ENCODE measurements at regions not wholly inside any gene's neighbourhood (a gene's known extent, or its start where the extent isn't known, plus 50 kb on each side); places are given as distances from the start of the nearest gene placed in this dataset.

DNA sequence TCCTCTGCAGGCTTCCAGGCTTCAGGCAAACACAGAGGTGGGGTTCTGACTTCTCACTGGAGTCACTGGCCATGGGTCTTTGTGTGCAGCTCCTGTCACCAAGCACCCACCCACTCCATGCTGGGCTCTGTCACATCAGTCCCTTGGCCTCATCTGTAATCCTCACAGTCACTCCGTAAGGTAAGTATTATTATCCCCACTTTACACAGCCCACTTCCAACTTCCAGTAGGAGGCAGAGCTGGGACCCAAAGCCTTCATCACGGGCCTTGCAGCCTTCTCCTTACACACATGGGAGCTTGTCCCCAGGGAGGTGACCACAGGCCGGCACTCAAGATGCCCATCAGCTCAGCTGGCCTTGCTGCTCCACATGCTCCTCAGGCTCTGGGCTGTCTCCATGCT lies 266.7 kb upstream of the B3GAT1 start:
- ChIA-PET POLR2A (no interaction called here), CTCF (no interaction called here)
- no peak overlapping the region for H3K4me3 ChIP-seq (ENCODE audit: low read depth, low read length)
- DNase-seq (ENCODE audit: low read depth, low spot score): no peak
- TF ChIP-seq, protein P1, sequence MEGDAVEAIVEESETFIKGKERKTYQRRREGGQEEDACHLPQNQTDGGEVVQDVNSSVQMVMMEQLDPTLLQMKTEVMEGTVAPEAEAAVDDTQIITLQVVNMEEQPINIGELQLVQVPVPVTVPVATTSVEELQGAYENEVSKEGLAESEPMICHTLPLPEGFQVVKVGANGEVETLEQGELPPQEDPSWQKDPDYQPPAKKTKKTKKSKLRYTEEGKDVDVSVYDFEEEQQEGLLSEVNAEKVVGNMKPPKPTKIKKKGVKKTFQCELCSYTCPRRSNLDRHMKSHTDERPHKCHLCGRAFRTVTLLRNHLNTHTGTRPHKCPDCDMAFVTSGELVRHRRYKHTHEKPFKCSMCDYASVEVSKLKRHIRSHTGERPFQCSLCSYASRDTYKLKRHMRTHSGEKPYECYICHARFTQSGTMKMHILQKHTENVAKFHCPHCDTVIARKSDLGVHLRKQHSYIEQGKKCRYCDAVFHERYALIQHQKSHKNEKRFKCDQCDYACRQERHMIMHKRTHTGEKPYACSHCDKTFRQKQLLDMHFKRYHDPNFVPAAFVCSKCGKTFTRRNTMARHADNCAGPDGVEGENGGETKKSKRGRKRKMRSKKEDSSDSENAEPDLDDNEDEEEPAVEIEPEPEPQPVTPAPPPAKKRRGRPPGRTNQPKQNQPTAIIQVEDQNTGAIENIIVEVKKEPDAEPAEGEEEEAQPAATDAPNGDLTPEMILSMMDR (IDR thresholded peaks at IDR 0.05; ENCODE audit: insufficient read depth, low read length, missing control alignments): no peak

DNA sequence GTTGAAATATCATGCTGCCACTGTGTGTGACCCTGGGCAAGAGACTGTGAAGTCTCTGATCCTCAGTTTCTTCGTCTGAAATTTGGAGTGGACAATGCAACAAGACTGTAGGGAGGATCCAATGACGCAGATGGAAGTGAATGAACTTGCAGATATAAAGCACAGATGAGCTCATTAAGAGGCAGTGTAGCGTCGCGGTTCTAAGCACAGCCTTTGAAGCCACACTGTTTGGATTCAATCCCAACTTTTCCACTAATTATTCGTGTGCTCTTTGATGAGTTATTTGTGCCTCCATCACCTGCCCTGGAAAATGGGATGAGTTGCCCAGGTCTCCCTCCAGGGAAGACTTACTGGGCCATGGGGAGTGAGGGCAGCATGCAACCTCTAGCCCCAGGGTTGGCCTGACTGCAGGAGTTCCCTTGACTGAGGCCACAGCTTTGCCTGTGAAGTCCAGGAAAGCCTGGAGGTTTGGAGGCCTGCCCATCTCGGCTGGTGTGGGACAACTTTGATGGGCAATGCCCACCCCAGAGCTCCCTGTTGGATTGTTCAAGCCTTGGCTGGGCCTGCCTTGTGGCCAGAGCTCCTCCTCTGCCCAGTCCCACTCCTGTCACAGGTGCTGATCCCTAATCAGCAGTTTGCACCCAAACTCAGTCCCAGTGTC lies 266.0 kb upstream of the B3GAT1 start:
- DNase-seq (ENCODE audit: low read depth, low spot score): no peak
- H3K4me3 ChIP-seq (ENCODE audit: low read depth, low read length): no peak overlapping the region
- ChIA-PET CTCF (no interaction called here), POLR2A (no interaction called here)
- TF ChIP-seq, protein P1 (IDR thresholded peaks at IDR 0.05; ENCODE audit: insufficient read depth, low read length, missing control alignments): no peak

DNA sequence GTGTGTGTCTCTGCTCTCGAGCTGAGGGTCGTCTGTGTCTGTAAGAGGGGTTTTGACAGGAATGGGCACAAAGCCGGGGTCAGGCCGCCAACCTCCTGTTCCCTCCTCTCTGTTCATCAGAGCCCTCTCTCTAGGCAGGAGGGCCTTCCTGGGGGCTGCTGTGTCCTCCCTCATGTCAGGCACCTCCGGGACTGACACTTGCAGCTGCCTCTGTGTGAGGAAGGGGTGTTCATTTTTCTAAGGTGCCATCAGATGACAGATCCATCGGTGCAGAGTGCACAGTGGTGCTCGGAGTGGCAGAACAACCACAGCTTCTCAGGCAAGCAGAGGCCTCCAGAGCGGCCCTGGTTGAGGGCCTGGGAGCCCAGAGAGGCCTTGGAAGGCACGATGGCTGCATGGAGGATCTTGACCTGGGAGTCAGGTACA lies 265.4 kb upstream of the B3GAT1 start:
- no peak for DNase-seq (ENCODE audit: low read depth, low spot score)
- no peak overlapping the region for H3K4me3 ChIP-seq (ENCODE audit: low read depth, low read length)
- ChIA-PET CTCF (no interaction called here), POLR2A (no interaction called here)
- TF ChIP-seq, protein P1 (IDR thresholded peaks at IDR 0.05; ENCODE audit: insufficient read depth, low read length, missing control alignments): no peak

DNA sequence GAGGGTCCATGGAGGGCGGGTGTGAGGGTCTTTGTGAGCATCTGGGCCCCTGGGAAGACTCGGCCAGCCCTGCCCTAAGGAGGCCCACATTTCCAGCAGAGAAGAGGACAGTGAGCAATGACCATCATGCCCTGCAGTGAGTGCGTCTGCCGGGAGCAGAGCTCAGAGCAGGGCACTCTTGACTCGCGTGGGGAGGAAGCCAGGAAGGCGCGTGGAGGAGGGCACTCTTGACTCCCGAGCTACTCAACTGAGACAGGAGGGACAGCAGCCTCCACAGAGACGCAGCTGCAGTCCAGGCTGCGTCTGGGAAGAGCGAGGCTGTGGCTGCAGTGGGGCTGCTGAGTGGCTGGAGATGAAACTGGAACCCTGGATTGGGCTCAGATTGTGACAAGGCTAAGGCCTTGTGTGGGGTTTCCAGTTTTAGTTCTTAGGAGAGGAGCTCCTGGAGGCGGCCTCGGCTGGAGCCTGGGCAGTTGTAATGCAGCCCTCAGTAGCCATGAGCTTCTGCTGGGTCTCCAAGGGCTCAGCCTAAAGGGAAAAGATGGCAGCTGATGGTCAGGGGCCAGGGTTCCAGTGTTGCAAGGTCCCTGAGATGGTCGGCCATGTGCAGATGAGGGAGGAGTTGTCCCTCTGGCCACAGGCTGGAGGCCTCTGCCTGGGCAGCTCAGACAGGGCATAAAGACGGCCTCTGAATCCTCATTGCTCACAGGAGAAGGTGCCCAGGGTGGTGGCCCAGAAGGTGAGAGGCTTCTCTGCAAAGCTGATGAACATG lies 264.7 kb upstream of the B3GAT1 start:
- POLR2A ChIA-PET: no interaction called here
- TF ChIP-seq, protein P1 (IDR thresholded peaks at IDR 0.05; ENCODE audit: insufficient read depth, low read length, missing control alignments): no peak

DNA sequence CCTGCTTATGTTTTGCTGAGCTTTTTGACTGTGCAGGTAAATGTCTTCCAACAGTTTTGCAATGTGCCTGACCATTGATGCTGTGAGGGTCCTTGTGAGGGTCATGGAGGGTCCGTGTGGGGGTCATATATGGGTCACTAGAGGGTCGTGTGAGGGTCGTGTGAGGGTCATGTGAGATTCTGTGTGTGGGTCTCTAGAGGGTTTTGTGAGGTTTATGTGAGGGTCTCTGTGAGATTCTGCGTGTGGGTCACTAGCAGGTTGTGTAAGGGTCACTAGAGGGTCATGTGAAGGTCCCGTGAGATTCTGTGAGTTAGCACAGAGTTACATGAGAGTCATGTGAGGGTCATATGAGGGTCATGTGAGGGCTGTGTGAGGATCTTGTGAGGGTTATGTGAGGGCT lies 263.9 kb upstream of the B3GAT1 start:
- TF ChIP-seq, protein P1 (IDR thresholded peaks at IDR 0.05; ENCODE audit: insufficient read depth, low read length, missing control alignments): no peak
- CTCF ChIA-PET: no interaction called here
- no peak for DNase-seq (ENCODE audit: low read depth, low spot score)
- POLR2A ChIA-PET: no interaction called here
- H3K4me3 ChIP-seq (ENCODE audit: low read depth, low read length): no peak overlapping the region

More for the DNA sequence above, 264.7 kb upstream of the B3GAT1 start:
- DNase-seq (ENCODE audit: low read depth, low spot score): no peak
- CTCF ChIA-PET: no interaction called here
- H3K4me3 ChIP-seq (ENCODE audit: low read depth, low read length): no peak overlapping the region

DNA sequence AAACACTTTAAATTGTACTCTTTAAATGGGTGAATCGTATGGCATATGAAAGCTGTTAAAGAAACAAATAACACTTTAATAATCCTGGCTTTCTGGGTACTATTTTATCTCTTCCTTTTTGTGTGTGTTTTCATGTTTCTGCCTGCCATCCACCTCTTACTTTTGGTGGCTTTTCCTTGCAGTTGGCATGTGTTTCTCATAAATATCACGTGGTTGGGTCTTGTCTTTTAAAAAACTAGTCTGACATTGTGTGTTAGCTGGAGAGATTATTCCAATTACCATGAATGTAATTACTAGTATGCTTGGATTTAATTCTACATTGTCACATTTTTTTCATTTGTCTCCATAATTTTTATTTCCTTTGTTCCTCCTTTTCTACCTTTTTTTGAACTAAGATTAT lies 262.9 kb upstream of the B3GAT1 start:
- POLR2A ChIA-PET: no interaction called here
- TF ChIP-seq, protein P1 (IDR thresholded peaks at IDR 0.05; ENCODE audit: insufficient read depth, low read length, missing control alignments): no peak
- CTCF ChIA-PET: no interaction called here
- no peak for DNase-seq (ENCODE audit: low read depth, low spot score)
- H3K4me3 ChIP-seq (ENCODE audit: low read depth, low read length): no peak overlapping the region

Measured in AG04449 (cell line).